DND-41 (cell line): ENCODE measurements at regions not wholly inside any gene's neighbourhood (a gene's known extent, or its start where the extent isn't known, plus 50 kb on each side); places are given as distances from the start of the nearest gene placed in this dataset.

Experiments used
- CTCF ChIP-seq: IDR thresholded peaks from 2 replicates; pipeline ENCODE4 v1.5.1; 2012; ENCODE audit warnings: borderline replicate concordance, low read length, moderate library complexity, mild to moderate bottlenecking; ENCODE audit not compliant: poor library complexity, severe bottlenecking; ENCODE audit errors: extremely low read depth
- EZH2 ChIP-seq: IDR thresholded peaks from 3 replicates; pipeline ENCODE4 v1.6.1; 2012; ENCODE audit warnings: borderline replicate concordance, low read depth, mild to moderate bottlenecking, moderate library complexity, low read length, inconsistent platforms; ENCODE audit not compliant: severe bottlenecking

- TF ChIP-seq EZH2 (no peak), CTCF (no peak)
These were observed 73.2 kb upstream of the ANXA10 start for GRCh38 chr4:168019019-168019651.
